ENCODE measurements at regions not wholly inside any gene's neighbourhood (a gene's known extent, or its start where the extent isn't known, plus 50 kb on each side); places are given as distances from the start of the nearest gene placed in this dataset.

DNA sequence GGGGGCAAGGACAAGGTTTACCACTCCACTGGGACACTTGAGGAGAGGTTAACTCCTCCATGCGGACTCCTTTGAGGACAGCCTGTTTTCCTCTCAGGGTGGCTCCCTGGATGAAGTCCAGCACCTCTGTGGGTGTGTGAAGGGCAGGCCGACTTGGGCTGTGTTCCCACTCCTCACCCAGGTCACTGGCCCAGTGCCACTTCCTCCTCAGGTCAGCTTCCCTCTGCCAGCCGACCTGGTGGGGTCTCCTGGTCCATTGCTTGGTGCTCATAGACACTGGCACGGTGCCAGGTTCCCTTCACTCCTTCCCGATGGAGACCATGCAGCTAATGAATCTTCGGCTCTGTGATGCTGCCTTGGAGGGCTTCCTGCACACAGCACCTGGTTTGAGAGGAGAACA lies 146.4 kb upstream of the RTL1 start:
- Histone ChIP-seq H3K4me3 (ENCODE audit: low read length) (no peak overlapping the region), H3K36me3 (ENCODE audit: insufficient read depth, low read length) (no peaks in the 10 kb centered on the region), H3F3A (ENCODE audit: insufficient read depth, low read length, poor library complexity, severe bottlenecking) (no peaks in the 10 kb centered on the region), H3K79me2 (replicated peaks; ENCODE audit: insufficient read depth, low read length) (no peaks in the 10 kb centered on the region), H2AFZ (ENCODE audit: low read depth, low read length) (no peak overlapping the region), H3K27ac (ENCODE audit: low read length) (no peak overlapping the region), H3K4me2 (ENCODE audit: low read length) (no peak overlapping the region), H3K9ac (ENCODE audit: low read length) (no peak overlapping the region), H3K27me3 (ENCODE audit: insufficient read depth, low read depth, low read length) (no peaks in the 10 kb centered on the region), H3K9me3 (ENCODE audit: low read length) (peaks cover 3% of the 10 kb centered on the region), H4K20me1 (ENCODE audit: insufficient read depth) (no peaks in the 10 kb centered on the region), H3K9me2 (ENCODE audit: insufficient read depth, low read length) (no peaks in the 10 kb centered on the region)
- no peak for TF ChIP-seq EP300 (conservative IDR thresholded peaks at IDR 0.05; ENCODE audit: poor library complexity, severe bottlenecking)
- TF ChIP-seq CTCF (IDR thresholded peaks at IDR 0.05; ENCODE audit: poor library complexity, severe bottlenecking), result no peak
- TF ChIP-seq EZH2 (IDR thresholded peaks at IDR 0.05; ENCODE audit: borderline replicate concordance, insufficient read depth, low read length, poor library complexity, severe bottlenecking), result no peak
- no peak for TF ChIP-seq POLR2AphosphoS5 (IDR thresholded peaks at IDR 0.05)
- TF ChIP-seq, protein P1, sequence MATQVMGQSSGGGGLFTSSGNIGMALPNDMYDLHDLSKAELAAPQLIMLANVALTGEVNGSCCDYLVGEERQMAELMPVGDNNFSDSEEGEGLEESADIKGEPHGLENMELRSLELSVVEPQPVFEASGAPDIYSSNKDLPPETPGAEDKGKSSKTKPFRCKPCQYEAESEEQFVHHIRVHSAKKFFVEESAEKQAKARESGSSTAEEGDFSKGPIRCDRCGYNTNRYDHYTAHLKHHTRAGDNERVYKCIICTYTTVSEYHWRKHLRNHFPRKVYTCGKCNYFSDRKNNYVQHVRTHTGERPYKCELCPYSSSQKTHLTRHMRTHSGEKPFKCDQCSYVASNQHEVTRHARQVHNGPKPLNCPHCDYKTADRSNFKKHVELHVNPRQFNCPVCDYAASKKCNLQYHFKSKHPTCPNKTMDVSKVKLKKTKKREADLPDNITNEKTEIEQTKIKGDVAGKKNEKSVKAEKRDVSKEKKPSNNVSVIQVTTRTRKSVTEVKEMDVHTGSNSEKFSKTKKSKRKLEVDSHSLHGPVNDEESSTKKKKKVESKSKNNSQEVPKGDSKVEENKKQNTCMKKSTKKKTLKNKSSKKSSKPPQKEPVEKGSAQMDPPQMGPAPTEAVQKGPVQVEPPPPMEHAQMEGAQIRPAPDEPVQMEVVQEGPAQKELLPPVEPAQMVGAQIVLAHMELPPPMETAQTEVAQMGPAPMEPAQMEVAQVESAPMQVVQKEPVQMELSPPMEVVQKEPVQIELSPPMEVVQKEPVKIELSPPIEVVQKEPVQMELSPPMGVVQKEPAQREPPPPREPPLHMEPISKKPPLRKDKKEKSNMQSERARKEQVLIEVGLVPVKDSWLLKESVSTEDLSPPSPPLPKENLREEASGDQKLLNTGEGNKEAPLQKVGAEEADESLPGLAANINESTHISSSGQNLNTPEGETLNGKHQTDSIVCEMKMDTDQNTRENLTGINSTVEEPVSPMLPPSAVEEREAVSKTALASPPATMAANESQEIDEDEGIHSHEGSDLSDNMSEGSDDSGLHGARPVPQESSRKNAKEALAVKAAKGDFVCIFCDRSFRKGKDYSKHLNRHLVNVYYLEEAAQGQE (IDR thresholded peaks at IDR 0.05; ENCODE audit: borderline replicate concordance), result no peak
- TF ChIP-seq MXI1 (conservative IDR thresholded peaks at IDR 0.05; ENCODE audit: poor library complexity, severe bottlenecking), result no peak
- no peak for TF ChIP-seq SMC3 (conservative IDR thresholded peaks at IDR 0.05; ENCODE audit: poor library complexity)
- no peak for TF ChIP-seq TAF1 (IDR thresholded peaks at IDR 0.05; ENCODE audit: low read depth)
- no peak for TF ChIP-seq RAD21 (conservative IDR thresholded peaks at IDR 0.05)

DNA sequence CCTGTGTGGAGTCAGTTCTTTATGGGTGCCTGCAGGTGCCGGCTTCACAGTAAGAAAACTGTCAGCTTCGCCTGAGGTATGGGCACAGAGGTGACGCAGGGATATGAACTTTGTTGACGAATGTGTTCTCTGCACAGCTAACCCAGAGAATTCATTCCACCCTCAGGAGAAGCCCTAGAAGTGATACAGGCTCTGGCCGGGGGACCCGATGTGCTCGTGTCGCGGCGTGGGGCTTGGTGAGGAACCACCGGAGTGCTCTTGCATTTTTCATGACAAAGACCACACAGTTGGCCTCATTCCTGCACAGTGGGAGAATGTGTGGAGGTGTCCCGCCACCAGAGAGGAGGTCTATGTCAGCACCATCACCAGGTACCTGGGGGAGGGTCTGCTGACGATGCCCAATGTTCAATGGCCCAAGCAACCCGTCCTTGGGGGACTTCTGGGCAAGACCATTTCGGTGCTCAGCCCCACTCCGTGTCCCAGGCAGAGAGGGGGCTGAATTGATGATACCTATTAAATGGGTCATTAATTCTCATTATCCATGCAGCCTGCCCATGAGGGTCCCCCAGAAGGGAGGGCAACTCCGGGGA lies 147.5 kb upstream of the RTL1 start:
- Histone ChIP-seq H2AFZ (ENCODE audit: low read depth, low read length) (no peak overlapping the region), H3K79me2 (replicated peaks; ENCODE audit: insufficient read depth, low read length) (no peaks in the 10 kb centered on the region), H3K9ac (ENCODE audit: low read length) (no peak overlapping the region), H3K4me3 (ENCODE audit: low read length) (no peak overlapping the region), H3K27ac (ENCODE audit: low read length) (no peak overlapping the region), H3K36me3 (ENCODE audit: insufficient read depth, low read length) (no peaks in the 10 kb centered on the region), H3K9me3 (ENCODE audit: low read length) (peaks cover 3% of the 10 kb centered on the region), H3F3A (ENCODE audit: insufficient read depth, low read length, poor library complexity, severe bottlenecking) (no peaks in the 10 kb centered on the region), H3K27me3 (ENCODE audit: insufficient read depth, low read depth, low read length) (no peaks in the 10 kb centered on the region), H3K9me2 (ENCODE audit: insufficient read depth, low read length) (no peaks in the 10 kb centered on the region), H4K20me1 (ENCODE audit: insufficient read depth) (no peaks in the 10 kb centered on the region), H3K4me2 (ENCODE audit: low read length) (no peak overlapping the region)
- TF ChIP-seq CTCF (IDR thresholded peaks at IDR 0.05; ENCODE audit: poor library complexity, severe bottlenecking), result no peak
- TF ChIP-seq EZH2 (IDR thresholded peaks at IDR 0.05; ENCODE audit: borderline replicate concordance, insufficient read depth, low read length, poor library complexity, severe bottlenecking), result no peak
- TF ChIP-seq, protein P1 (IDR thresholded peaks at IDR 0.05; ENCODE audit: borderline replicate concordance), result no peak
- no peak for TF ChIP-seq SMC3 (conservative IDR thresholded peaks at IDR 0.05; ENCODE audit: poor library complexity)
- no peak for TF ChIP-seq MXI1 (conservative IDR thresholded peaks at IDR 0.05; ENCODE audit: poor library complexity, severe bottlenecking)
- TF ChIP-seq EP300 (conservative IDR thresholded peaks at IDR 0.05; ENCODE audit: poor library complexity, severe bottlenecking), result no peak
- TF ChIP-seq TAF1 (IDR thresholded peaks at IDR 0.05; ENCODE audit: low read depth), result no peak
- no peak for TF ChIP-seq RAD21 (conservative IDR thresholded peaks at IDR 0.05)
- no peak for TF ChIP-seq POLR2AphosphoS5 (IDR thresholded peaks at IDR 0.05)

All from neural cell (in vitro differentiated cells).